GM21515 (cell line): ENCODE measurements at regions not wholly inside any gene's neighbourhood (a gene's known extent, or its start where the extent isn't known, plus 50 kb on each side); places are given as distances from the start of the nearest gene placed in this dataset.
"Not testable (repeated sequence)": the region's sequence is repeated elsewhere in the genome, so short reads cannot be mapped to it uniquely, and the experiment has no call there.

Experiments
- ATAC-seq: cut with Tn5 transposase; IDR thresholded peaks from one replicate; pipeline ENCODE4 v1.9.1; 2021; ENCODE audit not compliant: unreplicated experiment

- no peak for ATAC-seq
Observed at GRCh38 chr3:8400911-8401310, 100.7 kb upstream of the LMCD1 start.

GRCh38 chr3:8403996-8404395, 97.6 kb upstream of the LMCD1 start:
- no peak for ATAC-seq

- no peak for ATAC-seq
Observed at GRCh38 chr3:8405144-8405543, 96.5 kb upstream of the LMCD1 start.

- no peak for ATAC-seq
Observed at GRCh38 chr3:8406479-8406878, 95.1 kb upstream of the LMCD1 start.

- ATAC-seq: no peak
Observed at GRCh38 chr3:8413337-8413926, 88.2 kb upstream of the LMCD1 start.

GRCh38 chr3:8416965-8417364, 84.7 kb upstream of the LMCD1 start:
- peak; percentile 47 for ATAC-seq

GRCh38 chr3:8420612-8421011, 81.0 kb upstream of the LMCD1 start:
- no peak for ATAC-seq

- no peak for ATAC-seq
Observed at GRCh38 chr3:8421267-8421666, 80.4 kb upstream of the LMCD1 start.

- ATAC-seq: no peak
Observed at GRCh38 chr3:8421711-8422110, 79.9 kb upstream of the LMCD1 start.

GRCh38 chr3:8423307-8423706, 78.3 kb upstream of the LMCD1 start:
- no peak for ATAC-seq

- no peak for ATAC-seq
Observed at GRCh38 chr3:8424281-8424680, 77.3 kb upstream of the LMCD1 start.

- no peak for ATAC-seq
Observed at GRCh38 chr3:8436661-8437287, 64.8 kb upstream of the LMCD1 start.

GRCh38 chr3:8438507-8439079, 63.0 kb upstream of the LMCD1 start:
- ATAC-seq: no peak

GRCh38 chr3:8440142-8440541, 61.5 kb upstream of the LMCD1 start:
- not testable (repeated sequence) for ATAC-seq

GRCh38 chr3:8441969-8442559, 59.6 kb upstream of the LMCD1 start:
- no peak for ATAC-seq

- ATAC-seq: no peak
Observed at GRCh38 chr3:8442993-8443650, 58.5 kb upstream of the LMCD1 start.

GRCh38 chr3:8443829-8444791, 57.5 kb upstream of the LMCD1 start:
- no peak for ATAC-seq

GRCh38 chr3:8444883-8445282, 56.7 kb upstream of the LMCD1 start:
- ATAC-seq: no peak

GRCh38 chr3:8445861-8446260, 55.8 kb upstream of the LMCD1 start:
- no peak for ATAC-seq

- ATAC-seq: no peak
Observed at GRCh38 chr3:8446845-8447244, 54.8 kb upstream of the LMCD1 start.

- ATAC-seq: no peak
Observed at GRCh38 chr3:8450618-8451017, 51.0 kb upstream of the LMCD1 start.
